ENCODE measurements at regions not wholly inside any gene's neighbourhood (a gene's known extent, or its start where the extent isn't known, plus 50 kb on each side); places are given as distances from the start of the nearest gene placed in this dataset.

DNA sequence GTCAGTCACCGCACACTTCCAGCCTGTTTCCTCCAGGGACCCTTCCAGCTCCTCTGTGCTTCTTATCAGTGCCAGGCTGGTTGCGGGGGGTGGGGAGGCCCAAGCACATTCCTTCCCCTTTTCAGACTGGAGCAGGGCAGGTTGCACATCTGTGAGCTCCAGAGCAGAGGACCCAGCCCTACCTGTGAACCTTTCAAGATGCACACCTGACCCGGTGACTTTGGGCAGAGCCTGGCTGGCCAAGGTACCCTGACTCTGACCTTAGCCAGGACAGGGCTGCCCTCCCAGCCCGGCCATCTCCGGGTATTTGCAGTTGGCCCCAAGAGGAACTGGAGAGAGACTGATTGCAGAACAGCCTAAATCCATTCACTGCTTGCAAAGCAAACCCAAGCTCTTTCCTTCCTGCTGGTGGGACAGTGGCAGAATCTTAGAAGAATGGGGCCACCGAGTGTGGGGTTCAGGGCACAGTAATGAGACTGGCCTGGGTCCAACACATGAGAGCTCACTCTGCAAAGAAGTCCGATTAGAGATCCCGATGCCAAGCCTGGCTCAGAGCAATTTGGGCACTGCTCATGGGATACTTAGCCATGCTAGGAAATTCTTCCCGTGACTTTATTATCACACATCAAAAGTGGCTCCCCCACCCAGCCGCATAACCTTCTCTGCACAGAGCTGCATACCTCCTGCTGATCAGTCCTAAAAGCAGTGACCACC is 64.7 kb upstream of the CCND1 start (continued):
- TF ChIP-seq, protein P1, sequence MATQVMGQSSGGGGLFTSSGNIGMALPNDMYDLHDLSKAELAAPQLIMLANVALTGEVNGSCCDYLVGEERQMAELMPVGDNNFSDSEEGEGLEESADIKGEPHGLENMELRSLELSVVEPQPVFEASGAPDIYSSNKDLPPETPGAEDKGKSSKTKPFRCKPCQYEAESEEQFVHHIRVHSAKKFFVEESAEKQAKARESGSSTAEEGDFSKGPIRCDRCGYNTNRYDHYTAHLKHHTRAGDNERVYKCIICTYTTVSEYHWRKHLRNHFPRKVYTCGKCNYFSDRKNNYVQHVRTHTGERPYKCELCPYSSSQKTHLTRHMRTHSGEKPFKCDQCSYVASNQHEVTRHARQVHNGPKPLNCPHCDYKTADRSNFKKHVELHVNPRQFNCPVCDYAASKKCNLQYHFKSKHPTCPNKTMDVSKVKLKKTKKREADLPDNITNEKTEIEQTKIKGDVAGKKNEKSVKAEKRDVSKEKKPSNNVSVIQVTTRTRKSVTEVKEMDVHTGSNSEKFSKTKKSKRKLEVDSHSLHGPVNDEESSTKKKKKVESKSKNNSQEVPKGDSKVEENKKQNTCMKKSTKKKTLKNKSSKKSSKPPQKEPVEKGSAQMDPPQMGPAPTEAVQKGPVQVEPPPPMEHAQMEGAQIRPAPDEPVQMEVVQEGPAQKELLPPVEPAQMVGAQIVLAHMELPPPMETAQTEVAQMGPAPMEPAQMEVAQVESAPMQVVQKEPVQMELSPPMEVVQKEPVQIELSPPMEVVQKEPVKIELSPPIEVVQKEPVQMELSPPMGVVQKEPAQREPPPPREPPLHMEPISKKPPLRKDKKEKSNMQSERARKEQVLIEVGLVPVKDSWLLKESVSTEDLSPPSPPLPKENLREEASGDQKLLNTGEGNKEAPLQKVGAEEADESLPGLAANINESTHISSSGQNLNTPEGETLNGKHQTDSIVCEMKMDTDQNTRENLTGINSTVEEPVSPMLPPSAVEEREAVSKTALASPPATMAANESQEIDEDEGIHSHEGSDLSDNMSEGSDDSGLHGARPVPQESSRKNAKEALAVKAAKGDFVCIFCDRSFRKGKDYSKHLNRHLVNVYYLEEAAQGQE (IDR thresholded peaks at IDR 0.05; ENCODE audit: low read depth, low read length): no peak
- TF ChIP-seq, protein P2, sequence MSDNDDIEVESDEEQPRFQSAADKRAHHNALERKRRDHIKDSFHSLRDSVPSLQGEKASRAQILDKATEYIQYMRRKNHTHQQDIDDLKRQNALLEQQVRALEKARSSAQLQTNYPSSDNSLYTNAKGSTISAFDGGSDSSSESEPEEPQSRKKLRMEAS (IDR thresholded peaks at IDR 0.05; ENCODE audit: low read depth): no peak
- TF ChIP-seq RAD21 (IDR thresholded peaks at IDR 0.05; ENCODE audit: low read length): no peak
- TF ChIP-seq, protein P3, sequence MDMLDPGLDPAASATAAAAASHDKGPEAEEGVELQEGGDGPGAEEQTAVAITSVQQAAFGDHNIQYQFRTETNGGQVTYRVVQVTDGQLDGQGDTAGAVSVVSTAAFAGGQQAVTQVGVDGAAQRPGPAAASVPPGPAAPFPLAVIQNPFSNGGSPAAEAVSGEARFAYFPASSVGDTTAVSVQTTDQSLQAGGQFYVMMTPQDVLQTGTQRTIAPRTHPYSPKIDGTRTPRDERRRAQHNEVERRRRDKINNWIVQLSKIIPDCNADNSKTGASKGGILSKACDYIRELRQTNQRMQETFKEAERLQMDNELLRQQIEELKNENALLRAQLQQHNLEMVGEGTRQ (IDR thresholded peaks at IDR 0.05; ENCODE audit: borderline replicate concordance, low read depth, low read length): no peak

DNA sequence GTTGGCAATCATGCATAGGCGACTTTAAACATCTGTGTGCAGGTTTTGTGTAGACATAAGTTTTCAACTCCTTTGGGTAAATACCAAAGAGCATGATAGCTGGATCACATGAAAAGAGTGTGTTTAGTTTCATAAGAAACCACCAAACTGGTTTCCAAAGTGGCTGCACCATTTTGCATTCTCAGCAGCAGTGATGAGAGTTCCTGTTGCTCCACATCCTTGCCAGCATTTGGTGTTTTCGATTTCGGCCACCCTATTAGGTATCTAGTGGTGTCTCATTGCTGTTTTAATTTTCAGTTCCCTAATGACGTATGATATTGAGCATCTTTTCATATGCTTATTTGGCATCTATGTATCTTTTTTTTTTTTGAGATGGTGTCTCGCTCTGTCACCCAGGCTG is 62.8 kb upstream of the CCND1 start:
- Histone ChIP-seq H3F3A (replicated peaks; ENCODE audit: insufficient read depth) (no peaks in the 10 kb centered on the region), H3K4me3 (ENCODE audit: low read depth in 2 of 2, low read length in 1 of 2) (no peak overlapping the region), H3K9ac (no peak overlapping the region), H3K4me2 (no peak overlapping the region), H4K20me1 (ENCODE audit: insufficient read depth) (no peaks in the 10 kb centered on the region), H3K9me2 (no peaks in the 10 kb centered on the region), H2AFZ (ENCODE audit: low read depth) (no peak overlapping the region), H3K27ac (ENCODE audit: low read depth in 2 of 2, low read length in 1 of 2) (no peak overlapping the region), H3K36me3 (replicated peaks in 1 of 2; ENCODE audit: control insufficient read depth in 1 of 2, insufficient read depth in 2 of 2, low read length in 1 of 2) (no peaks in the 10 kb centered on the region), H3K9me3 (no peaks in the 10 kb centered on the region), H3K4me1 (ENCODE audit: control insufficient read depth in 1 of 2, insufficient read depth in 2 of 2, low read depth in 1 of 2, low read length in 1 of 2) (no peaks in the 10 kb centered on the region), H3K27me3 (ENCODE audit: insufficient read depth) (no peaks in the 10 kb centered on the region), H3K79me2 (ENCODE audit: insufficient read depth) (no peaks in the 10 kb centered on the region)
- no peak for TF ChIP-seq RCOR1 (IDR thresholded peaks at IDR 0.05; ENCODE audit: low read length)
- TF ChIP-seq RFX5 (IDR thresholded peaks at IDR 0.05; ENCODE audit: low read length): no peak
- TF ChIP-seq POLR2AphosphoS5 (IDR thresholded peaks at IDR 0.05; ENCODE audit: low read depth, low read length): no peak
- TF ChIP-seq RAD21 (IDR thresholded peaks at IDR 0.05; ENCODE audit: low read length): no peak
- TF ChIP-seq, protein P4, sequence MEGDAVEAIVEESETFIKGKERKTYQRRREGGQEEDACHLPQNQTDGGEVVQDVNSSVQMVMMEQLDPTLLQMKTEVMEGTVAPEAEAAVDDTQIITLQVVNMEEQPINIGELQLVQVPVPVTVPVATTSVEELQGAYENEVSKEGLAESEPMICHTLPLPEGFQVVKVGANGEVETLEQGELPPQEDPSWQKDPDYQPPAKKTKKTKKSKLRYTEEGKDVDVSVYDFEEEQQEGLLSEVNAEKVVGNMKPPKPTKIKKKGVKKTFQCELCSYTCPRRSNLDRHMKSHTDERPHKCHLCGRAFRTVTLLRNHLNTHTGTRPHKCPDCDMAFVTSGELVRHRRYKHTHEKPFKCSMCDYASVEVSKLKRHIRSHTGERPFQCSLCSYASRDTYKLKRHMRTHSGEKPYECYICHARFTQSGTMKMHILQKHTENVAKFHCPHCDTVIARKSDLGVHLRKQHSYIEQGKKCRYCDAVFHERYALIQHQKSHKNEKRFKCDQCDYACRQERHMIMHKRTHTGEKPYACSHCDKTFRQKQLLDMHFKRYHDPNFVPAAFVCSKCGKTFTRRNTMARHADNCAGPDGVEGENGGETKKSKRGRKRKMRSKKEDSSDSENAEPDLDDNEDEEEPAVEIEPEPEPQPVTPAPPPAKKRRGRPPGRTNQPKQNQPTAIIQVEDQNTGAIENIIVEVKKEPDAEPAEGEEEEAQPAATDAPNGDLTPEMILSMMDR (IDR thresholded peaks at IDR 0.05): no peak
- TF ChIP-seq FOXM1 (IDR thresholded peaks at IDR 0.05; ENCODE audit: low read depth): no peak
- TF ChIP-seq EZH2phosphoT487 (IDR thresholded peaks at IDR 0.05; ENCODE audit: borderline replicate concordance, low read depth): no peak
- TF ChIP-seq NFIC (IDR thresholded peaks at IDR 0.05; ENCODE audit: borderline replicate concordance): no peak
- no peak for TF ChIP-seq TAF1 (IDR thresholded peaks at IDR 0.05; ENCODE audit: borderline replicate concordance, low read depth, low read length)
- no peak for TF ChIP-seq CHD2 (IDR thresholded peaks at IDR 0.05; ENCODE audit: low read length, partially characterized antibody)
- TF ChIP-seq, protein P3 (IDR thresholded peaks at IDR 0.05; ENCODE audit: borderline replicate concordance, low read depth, low read length): no peak
- TF ChIP-seq SIN3A (IDR thresholded peaks at IDR 0.05; ENCODE audit: borderline replicate concordance, low read depth, low read length): no peak
- TF ChIP-seq YY1 (IDR thresholded peaks at IDR 0.05; ENCODE audit: low read depth): no peak
- TF ChIP-seq, protein P5, sequence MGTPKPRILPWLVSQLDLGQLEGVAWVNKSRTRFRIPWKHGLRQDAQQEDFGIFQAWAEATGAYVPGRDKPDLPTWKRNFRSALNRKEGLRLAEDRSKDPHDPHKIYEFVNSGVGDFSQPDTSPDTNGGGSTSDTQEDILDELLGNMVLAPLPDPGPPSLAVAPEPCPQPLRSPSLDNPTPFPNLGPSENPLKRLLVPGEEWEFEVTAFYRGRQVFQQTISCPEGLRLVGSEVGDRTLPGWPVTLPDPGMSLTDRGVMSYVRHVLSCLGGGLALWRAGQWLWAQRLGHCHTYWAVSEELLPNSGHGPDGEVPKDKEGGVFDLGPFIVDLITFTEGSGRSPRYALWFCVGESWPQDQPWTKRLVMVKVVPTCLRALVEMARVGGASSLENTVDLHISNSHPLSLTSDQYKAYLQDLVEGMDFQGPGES (IDR thresholded peaks at IDR 0.05; ENCODE audit: low read depth, low read length): no peak
- TF ChIP-seq ELF1 (IDR thresholded peaks at IDR 0.05): no peak
- TF ChIP-seq, protein P6, sequence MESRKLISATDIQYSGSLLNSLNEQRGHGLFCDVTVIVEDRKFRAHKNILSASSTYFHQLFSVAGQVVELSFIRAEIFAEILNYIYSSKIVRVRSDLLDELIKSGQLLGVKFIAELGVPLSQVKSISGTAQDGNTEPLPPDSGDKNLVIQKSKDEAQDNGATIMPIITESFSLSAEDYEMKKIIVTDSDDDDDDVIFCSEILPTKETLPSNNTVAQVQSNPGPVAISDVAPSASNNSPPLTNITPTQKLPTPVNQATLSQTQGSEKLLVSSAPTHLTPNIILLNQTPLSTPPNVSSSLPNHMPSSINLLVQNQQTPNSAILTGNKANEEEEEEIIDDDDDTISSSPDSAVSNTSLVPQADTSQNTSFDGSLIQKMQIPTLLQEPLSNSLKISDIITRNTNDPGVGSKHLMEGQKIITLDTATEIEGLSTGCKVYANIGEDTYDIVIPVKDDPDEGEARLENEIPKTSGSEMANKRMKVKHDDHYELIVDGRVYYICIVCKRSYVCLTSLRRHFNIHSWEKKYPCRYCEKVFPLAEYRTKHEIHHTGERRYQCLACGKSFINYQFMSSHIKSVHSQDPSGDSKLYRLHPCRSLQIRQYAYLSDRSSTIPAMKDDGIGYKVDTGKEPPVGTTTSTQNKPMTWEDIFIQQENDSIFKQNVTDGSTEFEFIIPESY (IDR thresholded peaks at IDR 0.05; ENCODE audit: borderline replicate concordance, low read depth): no peak
- CTCF ChIA-PET: no interaction called here
- no peak for DNase-seq
- 79% methylated on average over 5 of the region's 5 CpGs for WGBS (ENCODE audit: low lambda C conversion rate)
- POLR2A ChIA-PET: no interaction called here
